GM12864 (cell line): ENCODE measurements at regions not wholly inside any gene's neighbourhood (a gene's known extent, or its start where the extent isn't known, plus 50 kb on each side); places are given as distances from the start of the nearest gene placed in this dataset.

Source experiments
- DNase-seq: peaks from one replicate; pipeline ENCODE4 v3.0.0-alpha.2; 2011; ENCODE audit warnings: low read depth
- H3K4me3 ChIP-seq: 2 replicates; pipeline ENCODE4 v1.5.1; 2011; ENCODE audit warnings: mild to moderate bottlenecking, low read depth, low read length, control low read depth
- TF ChIP-seq, protein P1 (sequence below): IDR thresholded peaks from 2 replicates; pipeline ENCODE4 v1.5.1; 2011; ENCODE audit warnings: low read depth, mild to moderate bottlenecking, moderate library complexity, low read length, control low read depth, inconsistent platforms; ENCODE audit errors: missing control alignments

DNA sequence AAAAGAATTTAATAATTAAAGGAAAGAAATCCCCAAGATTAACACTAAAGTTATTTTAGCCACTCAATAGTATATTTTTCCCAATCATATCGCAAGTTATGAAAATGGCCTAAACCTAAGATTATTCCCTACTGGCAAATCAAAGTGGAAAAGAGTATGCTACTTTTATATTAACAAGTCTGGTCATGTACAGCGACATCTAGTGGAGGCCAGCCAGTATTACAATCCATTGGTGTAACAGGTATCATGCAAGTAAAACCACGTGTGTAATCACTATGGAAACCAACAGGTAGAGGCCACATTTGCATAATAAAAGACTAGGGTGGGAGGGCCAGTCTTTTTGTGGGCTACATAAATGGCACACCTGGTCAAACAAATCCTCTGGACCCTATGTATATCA, 976.4 kb upstream of the CDH9 start:
- TF ChIP-seq, protein P1, sequence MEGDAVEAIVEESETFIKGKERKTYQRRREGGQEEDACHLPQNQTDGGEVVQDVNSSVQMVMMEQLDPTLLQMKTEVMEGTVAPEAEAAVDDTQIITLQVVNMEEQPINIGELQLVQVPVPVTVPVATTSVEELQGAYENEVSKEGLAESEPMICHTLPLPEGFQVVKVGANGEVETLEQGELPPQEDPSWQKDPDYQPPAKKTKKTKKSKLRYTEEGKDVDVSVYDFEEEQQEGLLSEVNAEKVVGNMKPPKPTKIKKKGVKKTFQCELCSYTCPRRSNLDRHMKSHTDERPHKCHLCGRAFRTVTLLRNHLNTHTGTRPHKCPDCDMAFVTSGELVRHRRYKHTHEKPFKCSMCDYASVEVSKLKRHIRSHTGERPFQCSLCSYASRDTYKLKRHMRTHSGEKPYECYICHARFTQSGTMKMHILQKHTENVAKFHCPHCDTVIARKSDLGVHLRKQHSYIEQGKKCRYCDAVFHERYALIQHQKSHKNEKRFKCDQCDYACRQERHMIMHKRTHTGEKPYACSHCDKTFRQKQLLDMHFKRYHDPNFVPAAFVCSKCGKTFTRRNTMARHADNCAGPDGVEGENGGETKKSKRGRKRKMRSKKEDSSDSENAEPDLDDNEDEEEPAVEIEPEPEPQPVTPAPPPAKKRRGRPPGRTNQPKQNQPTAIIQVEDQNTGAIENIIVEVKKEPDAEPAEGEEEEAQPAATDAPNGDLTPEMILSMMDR, result peak; percentile 32
- H3K4me3 ChIP-seq, result no peak overlapping the region
- no peak for DNase-seq

DNA sequence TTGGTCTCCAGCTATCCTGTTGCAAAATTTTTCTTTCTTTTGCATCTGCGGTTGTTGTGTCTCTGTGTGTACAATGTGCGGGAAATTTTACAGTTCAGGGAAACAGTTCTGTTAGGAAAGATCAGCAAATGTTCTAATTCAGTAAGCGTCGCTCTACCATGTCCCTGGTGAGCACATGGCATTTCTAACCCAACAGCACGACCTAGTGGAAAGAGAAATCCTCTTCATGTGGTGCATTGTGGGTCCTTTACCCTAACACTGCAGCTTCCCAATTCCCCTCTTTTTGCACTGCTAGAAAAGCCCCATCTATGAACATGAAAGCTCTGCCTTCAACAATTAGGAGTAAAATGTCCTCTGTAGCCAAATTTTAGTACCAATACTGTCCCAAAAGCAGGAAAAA, 974.2 kb upstream of the CDH9 start:
- no peak for DNase-seq
- H3K4me3 ChIP-seq, result no peak overlapping the region
- TF ChIP-seq, protein P1, result no peak

DNA sequence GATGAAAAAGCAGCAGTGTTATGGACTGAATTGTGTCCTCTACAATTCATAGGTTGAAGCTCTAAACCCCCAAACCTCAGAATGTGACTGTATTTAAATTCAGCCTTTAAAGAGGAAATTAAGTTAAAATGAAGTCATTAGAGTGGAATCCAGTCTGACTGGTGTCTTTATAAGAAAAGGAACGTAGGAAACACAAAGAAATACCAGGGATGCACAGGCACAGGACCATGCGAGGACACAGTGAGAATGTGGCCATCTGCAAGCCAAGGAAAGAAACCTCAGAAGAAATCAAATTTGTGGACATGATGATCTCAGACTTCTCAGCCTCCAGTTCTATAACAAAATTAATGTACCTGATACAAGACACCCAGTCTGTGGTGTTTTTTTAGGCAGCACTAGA, 971.2 kb upstream of the CDH9 start:
- no peak for DNase-seq
- no peak overlapping the region for H3K4me3 ChIP-seq
- TF ChIP-seq, protein P1, result no peak

DNA sequence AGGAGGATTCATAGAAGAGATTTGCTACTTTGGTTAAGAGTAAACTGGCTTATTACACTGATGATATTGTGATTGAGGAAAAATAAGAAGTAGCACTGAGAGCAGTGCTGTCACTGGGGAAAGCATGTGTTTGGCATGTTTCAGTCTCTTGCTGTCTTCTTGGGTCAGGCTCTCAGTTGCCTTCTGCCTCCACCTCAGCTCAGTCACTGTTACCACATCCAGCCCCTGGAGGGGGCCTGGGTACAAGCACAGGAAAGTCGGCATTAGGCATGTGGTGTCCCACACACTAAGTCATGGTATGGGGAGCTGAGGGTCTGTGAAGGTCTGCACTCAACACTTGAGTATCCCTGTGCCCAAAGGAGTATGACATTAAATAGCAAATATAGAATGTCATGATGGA, 958.3 kb upstream of the CDH9 start:
- DNase-seq, result no peak
- TF ChIP-seq, protein P1, result no peak
- no peak overlapping the region for H3K4me3 ChIP-seq

DNA sequence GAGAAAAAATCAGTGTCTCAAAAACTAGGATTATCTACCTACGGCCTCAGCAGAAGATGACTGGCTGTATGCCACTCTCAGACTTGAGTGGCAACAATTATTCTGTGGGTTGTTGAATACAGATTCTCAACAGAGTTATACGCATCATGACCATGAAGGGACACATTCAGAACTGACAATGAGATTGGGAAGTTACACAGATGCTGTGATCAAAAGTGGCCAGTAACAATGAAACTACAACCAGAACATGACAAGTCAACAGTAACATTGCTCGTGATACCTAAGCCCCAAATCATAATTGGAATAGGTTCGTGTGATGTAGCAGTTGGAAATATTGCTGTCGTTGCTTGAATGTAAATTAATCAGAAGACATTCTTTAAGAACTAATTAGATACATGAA, 957.5 kb upstream of the CDH9 start:
- TF ChIP-seq, protein P1, result no peak
- DNase-seq, result no peak
- no peak overlapping the region for H3K4me3 ChIP-seq

DNA sequence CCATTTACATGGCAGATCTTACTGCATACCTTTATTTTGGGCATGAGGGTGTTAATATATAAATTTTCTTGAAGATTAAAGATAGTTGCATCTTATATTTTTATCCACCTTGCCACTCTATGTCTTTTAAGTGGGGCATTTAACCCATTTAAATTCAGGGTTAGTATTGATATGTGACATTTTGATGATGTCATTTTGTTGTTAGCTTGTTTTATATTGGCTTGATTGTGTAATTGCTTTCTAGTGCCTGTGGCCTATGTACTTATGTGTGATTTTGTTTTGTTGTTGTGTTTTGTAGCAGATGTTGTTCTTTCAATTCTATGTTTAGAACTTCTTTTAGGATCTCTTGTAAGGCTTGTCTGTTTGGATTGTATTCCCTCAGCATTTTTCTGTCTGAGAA, 939.9 kb upstream of the CDH9 start:
- TF ChIP-seq, protein P1, result no peak

DNA sequence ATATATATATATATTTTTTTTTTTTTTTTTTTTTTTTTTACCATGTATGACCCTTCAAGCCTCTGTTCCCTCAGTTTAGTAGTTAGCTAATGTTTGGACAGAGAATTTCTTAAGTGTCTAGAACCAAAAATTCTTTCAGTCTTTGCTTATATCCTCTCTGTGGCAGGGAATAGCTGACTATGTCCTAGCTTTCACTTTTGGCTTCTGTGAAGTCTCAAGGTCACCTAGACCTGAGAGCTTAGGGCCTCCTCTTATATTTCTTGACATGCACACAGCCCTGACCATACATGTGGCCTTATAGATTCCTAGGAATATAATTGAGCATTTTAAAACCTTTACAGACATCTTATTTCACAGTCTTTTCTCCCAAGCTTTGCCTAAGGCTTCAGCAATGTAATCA, 930.8 kb upstream of the CDH9 start:
- TF ChIP-seq, protein P1, result no peak
- DNase-seq, result no peak
- H3K4me3 ChIP-seq, result no peak overlapping the region

More for the DNA sequence above, 939.9 kb upstream of the CDH9 start:
- DNase-seq, result no peak
- no peak overlapping the region for H3K4me3 ChIP-seq
